Body of pancreas (tissue), 4 donors: ENCODE measurements at regions not wholly inside any gene's neighbourhood (a gene's known extent, or its start where the extent isn't known, plus 50 kb on each side); places are given as distances from the start of the nearest gene placed in this dataset.
"Not testable (repeated sequence)": the region's sequence is repeated elsewhere in the genome, so short reads cannot be mapped to it uniquely, and the experiment has no call there.

Source experiments
- ATAC-seq: fragments of 150-250 bp; one replicate; pipeline ENCODE4 v1.9.1; 2016
- DNase-seq, 4 donors: peaks; one replicate each; pipeline ENCODE4 v3.0.0-alpha.2; 2019
- H3K27ac ChIP-seq, 4 donors: fragments of 200-600 bp; sonication (generic); 1 replicate in 3 of 4; 2 replicates in 1 of 4; pipeline versions ENCODE4 v1.5.1 to v1.6.1; 2016 to 2019; ENCODE audit warnings: mild to moderate bottlenecking in 1 of 4, mixed read lengths in 1 of 4, moderate library complexity in 1 of 4
- H3K27me3 ChIP-seq, 2 donors: fragments of 200-600 bp; sonication (generic); one replicate each; pipeline ENCODE4 v1.6.0; 2016; ENCODE audit warnings: mild to moderate bottlenecking in 1 of 2
- H3K36me3 ChIP-seq, 2 donors: fragments of 200-600 bp; sonication (generic); replicated peaks in 1 of 2; 2 replicates each; pipeline ENCODE4 v1.5.1; 2016; ENCODE audit warnings: low read depth in 2 of 2; ENCODE audit not compliant: insufficient read depth in 1 of 2
- H3K4me1 ChIP-seq: fragments of 200-600 bp; sonication (generic); one replicate; pipeline ENCODE4 v1.6.0; 2016
- H3K4me3 ChIP-seq, 2 donors: fragments of 200-600 bp; sonication (generic); 1 replicate in 1 of 2; 2 replicates in 1 of 2; pipeline ENCODE4 v1.5.1; 2016 to 2019
- H3K9me3 ChIP-seq, 3 donors: fragments of 200-600 bp; sonication (generic); 1 replicate in 2 of 3; 2 replicates in 1 of 3; pipeline ENCODE4 v1.5.1; 2016
- CTCF ChIP-seq, 7 experiments: fragments of 450-650 bp in 4 of 7; fragments of 200-600 bp in 3 of 7; sonication (generic) in 3 of 7; IDR thresholded peaks; one replicate each; pipeline ENCODE4 v1.5.1; 2016 to 2019; ENCODE audit warnings: antibody characterized with exemption in 7 of 7
- POLR2A ChIP-seq, 3 donors: fragments of 450-650 bp; IDR thresholded peaks; one replicate each; pipeline ENCODE4 v1.6.1; 2016; ENCODE audit warnings: antibody characterized with exemption in 3 of 3, mild to moderate bottlenecking in 2 of 3
- WGBS, 2 donors: methylation state at CpG; one replicate each; pipeline ENCODE4 v1.1.5; 2017; 5-methylcytosine and 5-hydroxymethylcytosine counted together
- intact Hi-C: fragments of 100-400 bp; cut with DNase I; formaldehyde crosslinking; loops from one replicate; pipeline ENCODE4 v1.15.1; 2023

GRCh38 chr13:69264362-69265334, 843.0 kb upstream of the ATXN8OS start:
- Histone ChIP-seq H3K27ac (no peak overlapping the region), H3K27me3 (no peaks in the 10 kb centered on the region), H3K9me3 (no peaks in the 10 kb centered on the region), H3K4me1 (no peaks in the 10 kb centered on the region), H3K4me3 (no peak overlapping the region), H3K36me3 (no peaks in the 10 kb centered on the region)
- DNase-seq: no peak
- no peak for TF ChIP-seq POLR2A (IDR thresholded peaks at IDR 0.05)
- TF ChIP-seq CTCF (IDR thresholded peaks at IDR 0.05): no peak
- intact Hi-C loops: no loop called here
- WGBS, 2 donors: 55 to 64% methylated on average over 5 of the region's 5 CpGs
- ATAC-seq: no peak

- WGBS, 2 donors: 73 to 78% methylated on average over 1 of the region's 1 CpG
- DNase-seq (no peak), ATAC-seq (no peak)
- Histone ChIP-seq H3K27me3 (no peaks in the 10 kb centered on the region), H3K4me3 (no peak overlapping the region), H3K4me1 (no peaks in the 10 kb centered on the region), H3K36me3 (no peaks in the 10 kb centered on the region), H3K9me3 (no peaks in the 10 kb centered on the region), H3K27ac (no peak overlapping the region)
- no peak for TF ChIP-seq CTCF (IDR thresholded peaks at IDR 0.05)
- TF ChIP-seq POLR2A (IDR thresholded peaks at IDR 0.05): no peak
- intact Hi-C loops: no loop called here
These were observed 864.3 kb upstream of the ATXN8OS start for GRCh38 chr13:69243366-69243765.

- ATAC-seq (no peak), DNase-seq (no peak)
- no peaks in the 10 kb centered on the region for H3K27me3 ChIP-seq
- no peak for TF ChIP-seq CTCF (IDR thresholded peaks at IDR 0.05)
- TF ChIP-seq POLR2A (IDR thresholded peaks at IDR 0.05): no peak
- no peak overlapping the region for H3K4me3 ChIP-seq
- intact Hi-C loops: no loop called here
- no peaks in the 10 kb centered on the region for H3K9me3 ChIP-seq
- H3K27ac ChIP-seq: no peak overlapping the region
- no peaks in the 10 kb centered on the region for H3K36me3 ChIP-seq
- no peaks in the 10 kb centered on the region for H3K4me1 ChIP-seq
These were observed 873.5 kb upstream of the ATXN8OS start for GRCh38 chr13:69234171-69234570.

- no peak for TF ChIP-seq POLR2A (IDR thresholded peaks at IDR 0.05)
- TF ChIP-seq CTCF (IDR thresholded peaks at IDR 0.05): no peak
- Histone ChIP-seq H3K4me1 (no peaks in the 10 kb centered on the region), H3K9me3 (no peaks in the 10 kb centered on the region), H3K36me3 (no peaks in the 10 kb centered on the region), H3K4me3 (no peak overlapping the region), H3K27me3 (no peaks in the 10 kb centered on the region), H3K27ac (no peak overlapping the region)
- no peak for DNase-seq
- no peak for ATAC-seq
- 53 to 60% methylated on average over 2 of the region's 2 CpGs for WGBS, 2 donors
- intact Hi-C loops: no loop called here
These were observed 881.2 kb upstream of the ATXN8OS start for GRCh38 chr13:69226427-69226826.

- DNase-seq, H3K27ac ChIP-seq, H3K4me1 ChIP-seq, intact Hi-C loops, H3K9me3 ChIP-seq, ATAC-seq, H3K4me3 ChIP-seq, H3K36me3 ChIP-seq, H3K27me3 ChIP-seq: not testable (repeated sequence)
- WGBS, 2 donors: 80 to 87% methylated on average over 21 to 22 of the region's 22 CpGs
These were observed 885.8 kb upstream of the ATXN8OS start for GRCh38 chr13:69221633-69222498.
